ENCODE measurements at regions not wholly inside any gene's neighbourhood (a gene's known extent, or its start where the extent isn't known, plus 50 kb on each side); places are given as distances from the start of the nearest gene placed in this dataset.
"Not testable (repeated sequence)": the region's sequence is repeated elsewhere in the genome, so short reads cannot be mapped to it uniquely, and the experiment has no call there.

DNA sequence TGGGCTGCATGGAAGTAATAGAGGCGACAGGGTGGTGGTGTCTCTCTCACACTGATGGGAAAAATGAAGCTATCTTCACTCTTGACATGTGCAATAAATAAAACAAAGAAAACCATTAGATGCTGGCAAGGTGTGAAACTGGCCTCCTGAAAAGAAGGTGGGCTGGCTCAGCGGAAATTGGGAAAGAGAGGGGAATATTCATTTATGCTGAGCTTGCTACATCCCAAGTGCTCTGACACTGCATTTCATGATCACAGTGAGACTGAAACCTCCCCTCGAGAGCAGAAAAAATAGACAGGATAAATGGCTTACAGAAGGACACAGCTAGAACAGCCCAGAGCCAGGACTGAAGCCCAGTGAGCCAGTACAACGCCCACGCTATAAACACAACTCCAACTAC, 112.1 kb upstream of the SMLR1 start:
- DNase-seq (ENCODE audit: low read depth): no peak

- no peak for DNase-seq (ENCODE audit: low read depth)
These were observed 110.7 kb upstream of the SMLR1 start for GRCh38 chr6:130716466-130716865.

- DNase-seq (ENCODE audit: low read depth): no peak
These were observed 109.5 kb upstream of the SMLR1 start for GRCh38 chr6:130717657-130718056.

DNA sequence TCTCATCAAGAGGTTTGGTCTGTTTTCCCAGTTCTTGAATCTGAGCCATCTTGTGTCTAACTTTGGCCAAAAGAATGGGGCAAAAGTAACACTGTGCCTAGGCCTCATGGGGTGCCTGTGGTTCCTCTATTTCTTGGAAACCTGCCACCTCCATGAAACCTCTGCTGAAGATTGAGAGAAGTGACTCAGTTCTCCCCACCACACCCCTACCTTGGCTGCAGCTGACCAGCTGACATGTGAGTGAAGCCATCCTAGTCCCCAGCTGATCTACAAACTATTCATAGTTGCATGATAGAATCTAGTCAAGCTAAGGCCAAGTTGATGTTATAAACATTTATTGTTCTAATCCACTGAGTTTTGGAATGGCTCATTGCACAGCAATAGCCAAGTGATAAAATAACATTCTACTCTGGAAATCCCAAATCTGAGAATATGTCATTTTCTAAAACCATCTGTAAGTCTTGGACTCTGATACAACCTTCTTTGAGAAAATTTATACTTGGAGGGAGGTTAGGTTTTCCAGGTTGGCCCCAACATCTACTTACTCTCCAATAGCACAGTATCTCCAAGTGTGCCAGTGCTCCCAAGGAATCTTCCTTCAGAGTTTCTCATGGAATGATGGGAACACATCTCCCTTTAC, 107.0 kb upstream of the SMLR1 start:
- DNase-seq (ENCODE audit: low read depth): no peak

GRCh38 chr6:130724089-130724488, 103.1 kb upstream of the SMLR1 start:
- DNase-seq (ENCODE audit: low read depth): no peak

DNA sequence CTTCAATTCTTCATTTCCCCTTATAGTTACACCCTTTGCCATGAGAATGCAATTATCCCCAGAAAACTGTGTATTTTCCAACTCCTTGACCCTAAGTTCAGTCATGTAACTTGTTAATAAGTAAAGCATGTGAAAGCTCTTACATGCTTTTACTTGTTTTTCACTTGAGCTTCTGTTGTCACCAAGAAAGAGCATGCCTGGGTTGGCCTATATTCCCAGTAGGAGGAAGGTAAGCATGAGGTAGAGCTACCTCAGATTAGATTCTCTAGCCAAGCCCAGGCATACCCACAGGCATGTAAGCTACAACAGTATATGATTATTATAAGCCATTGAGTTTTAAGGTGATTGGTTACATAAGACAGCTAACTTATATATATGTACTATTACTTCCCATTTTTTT, 101.7 kb upstream of the SMLR1 start:
- DNase-seq (ENCODE audit: low read depth): no peak

- DNase-seq (ENCODE audit: low read depth): not testable (repeated sequence)
These were observed 99.1 kb upstream of the SMLR1 start for GRCh38 chr6:130728064-130728463.

DNA sequence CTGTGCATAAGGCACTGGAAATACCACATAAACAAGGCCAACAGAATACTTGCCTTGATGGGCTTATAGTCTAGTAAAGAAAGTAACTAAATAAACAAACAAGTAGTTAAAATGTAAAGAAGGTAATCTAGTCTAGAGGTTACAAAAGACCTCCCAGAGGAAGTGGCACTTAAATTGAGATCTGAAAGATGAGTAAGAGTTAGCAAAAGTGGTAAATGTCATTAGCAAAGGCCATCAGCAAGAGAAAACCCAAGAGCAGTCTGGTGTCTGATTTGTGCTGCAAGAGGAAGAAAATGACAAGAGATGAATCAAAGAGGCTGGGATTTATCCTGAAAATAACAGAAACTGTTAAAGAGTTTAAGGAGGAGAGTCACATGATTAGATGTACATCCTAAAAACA, 96.6 kb upstream of the SMLR1 start:
- no peak for DNase-seq (ENCODE audit: low read depth)

DNA sequence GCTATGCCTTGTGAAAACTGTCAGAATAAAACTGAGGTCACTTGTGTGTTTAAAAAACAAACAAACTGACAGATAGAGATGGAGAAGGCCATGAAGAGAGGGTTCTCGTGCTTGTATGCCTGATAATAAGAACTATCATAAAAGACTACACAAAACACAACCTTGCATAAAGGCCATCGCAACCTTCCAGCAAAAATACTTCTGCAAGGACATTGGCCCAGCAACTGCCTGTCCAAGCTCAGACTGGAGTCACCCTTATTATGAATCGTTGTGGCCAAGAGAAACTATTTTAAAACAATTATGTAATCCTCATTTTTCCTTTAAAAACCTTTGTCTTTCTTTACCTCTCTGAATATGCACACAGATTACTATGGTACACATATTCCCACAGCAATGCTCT, 93.0 kb upstream of the SMLR1 start:
- DNase-seq (ENCODE audit: low read depth): no peak

DNA sequence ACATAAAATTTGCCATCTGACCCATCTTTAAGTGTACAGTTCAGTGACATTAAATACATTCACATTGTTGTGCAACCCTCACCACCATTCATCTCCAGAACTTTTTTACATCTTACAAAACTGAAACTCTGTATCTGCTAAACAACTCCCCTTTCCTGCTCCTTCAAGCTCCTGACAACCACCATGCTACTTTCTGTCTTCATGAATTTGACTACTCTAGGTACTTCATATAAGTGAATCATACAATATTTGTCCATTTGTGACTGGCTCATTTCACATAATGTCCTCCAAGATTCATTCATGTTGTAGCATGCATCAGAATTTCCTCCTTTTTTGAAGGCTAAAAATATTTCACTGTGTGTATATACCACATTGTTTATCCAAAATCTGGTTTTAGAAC, 86.9 kb upstream of the SMLR1 start:
- DNase-seq (ENCODE audit: low read depth): no peak

GRCh38 chr6:130742131-130742681, 85.0 kb upstream of the SMLR1 start:
- no peak for DNase-seq (ENCODE audit: low read depth)

DNA sequence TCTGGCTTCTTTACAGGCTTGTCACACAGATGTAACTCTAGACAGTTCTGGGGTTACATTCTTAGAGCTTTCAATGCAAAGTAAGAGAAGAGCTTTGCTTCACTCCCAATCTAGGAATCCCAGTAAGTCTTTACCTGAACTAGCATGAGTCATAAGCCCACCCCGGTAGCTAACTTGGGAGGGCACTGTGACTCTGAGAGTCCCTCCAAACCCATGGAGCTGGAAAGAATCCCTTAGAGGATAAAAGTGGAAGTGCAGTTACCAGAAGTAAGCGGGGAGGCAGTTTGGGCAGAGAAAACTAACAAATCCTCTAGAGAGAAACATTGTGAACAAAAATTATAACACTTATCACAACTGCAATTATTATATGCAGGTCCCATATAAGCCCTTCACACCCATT, 84.0 kb upstream of the SMLR1 start:
- DNase-seq (ENCODE audit: low read depth): no peak

DNA sequence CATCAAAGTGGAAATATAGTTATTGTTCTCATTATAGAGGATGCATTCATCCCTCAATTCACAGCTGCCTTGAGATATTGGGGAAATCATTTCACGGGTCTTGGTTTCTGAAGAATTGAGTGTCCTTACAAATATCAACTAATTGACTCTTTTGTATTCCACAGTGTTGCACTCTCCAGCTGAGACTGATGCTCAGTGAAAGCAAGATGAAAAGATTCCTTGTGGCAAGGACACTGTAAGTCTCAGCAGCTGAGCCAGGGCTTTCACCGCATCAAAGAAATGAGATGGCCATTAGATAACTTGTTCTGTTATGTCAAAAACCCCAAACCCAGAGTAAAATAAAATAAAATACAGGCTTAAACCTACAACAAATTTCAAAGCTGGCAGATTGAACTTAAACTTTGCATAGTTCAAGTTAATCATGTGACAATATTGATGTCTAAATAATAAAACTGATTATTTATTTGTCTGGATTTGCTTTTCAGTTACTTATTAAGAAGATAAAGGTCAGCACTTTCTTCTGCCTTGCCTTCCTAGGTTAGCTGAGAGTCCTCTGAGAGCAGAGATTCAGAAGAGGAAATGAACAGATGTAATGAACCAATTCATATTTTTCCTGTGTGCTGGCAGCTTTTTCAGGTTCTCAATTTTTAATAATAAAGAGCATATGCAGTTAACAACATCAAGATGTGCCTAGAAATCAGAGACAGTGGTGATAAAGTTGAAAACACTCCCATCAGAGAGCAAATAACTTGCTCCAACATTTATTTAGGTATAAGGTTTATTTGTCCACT, 82.4 kb upstream of the SMLR1 start:
- DNase-seq (ENCODE audit: low read depth): no peak

- DNase-seq (ENCODE audit: low read depth): no peak
These were observed 79.2 kb upstream of the SMLR1 start for GRCh38 chr6:130748041-130748440.

DNA sequence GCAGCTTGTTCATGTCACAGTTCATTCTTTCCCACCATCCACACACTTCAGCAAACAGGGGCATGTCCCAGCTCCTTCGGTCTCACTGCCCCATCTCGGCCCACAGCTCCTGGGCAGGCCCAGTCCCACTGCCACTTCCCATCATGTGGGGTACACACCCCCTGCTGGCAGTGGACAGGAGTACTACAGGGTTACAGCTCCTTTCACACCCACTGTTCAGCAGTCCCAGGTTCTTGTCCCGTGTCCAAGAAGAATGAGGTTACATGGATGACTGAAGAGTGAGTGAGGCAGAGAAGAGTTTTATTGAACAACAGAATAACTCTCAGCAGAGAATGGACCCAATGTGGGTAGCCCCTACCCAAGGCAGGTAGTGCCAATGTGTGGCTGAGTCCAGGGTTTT, 77.8 kb upstream of the SMLR1 start:
- no peak for DNase-seq (ENCODE audit: low read depth)

DNA sequence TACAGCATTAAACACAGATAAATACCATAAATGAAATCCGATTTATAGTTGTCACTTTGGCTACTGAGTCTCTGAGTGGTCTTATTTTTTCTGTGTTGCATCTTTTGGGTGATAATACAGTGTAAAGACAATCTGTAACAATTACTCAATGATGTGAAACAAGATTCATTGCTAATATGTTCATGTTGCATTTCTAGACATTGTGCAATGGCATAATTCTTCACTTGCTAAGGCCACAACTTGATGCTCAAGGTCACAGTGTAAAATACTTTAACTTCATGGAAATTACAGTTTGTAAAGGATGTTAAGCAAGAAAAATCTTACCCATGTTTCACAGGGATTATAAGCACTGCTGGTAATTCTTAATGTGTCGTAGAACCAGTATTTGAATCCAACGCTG, 74.9 kb upstream of the SMLR1 start:
- DNase-seq (ENCODE audit: low read depth): no peak

DNA sequence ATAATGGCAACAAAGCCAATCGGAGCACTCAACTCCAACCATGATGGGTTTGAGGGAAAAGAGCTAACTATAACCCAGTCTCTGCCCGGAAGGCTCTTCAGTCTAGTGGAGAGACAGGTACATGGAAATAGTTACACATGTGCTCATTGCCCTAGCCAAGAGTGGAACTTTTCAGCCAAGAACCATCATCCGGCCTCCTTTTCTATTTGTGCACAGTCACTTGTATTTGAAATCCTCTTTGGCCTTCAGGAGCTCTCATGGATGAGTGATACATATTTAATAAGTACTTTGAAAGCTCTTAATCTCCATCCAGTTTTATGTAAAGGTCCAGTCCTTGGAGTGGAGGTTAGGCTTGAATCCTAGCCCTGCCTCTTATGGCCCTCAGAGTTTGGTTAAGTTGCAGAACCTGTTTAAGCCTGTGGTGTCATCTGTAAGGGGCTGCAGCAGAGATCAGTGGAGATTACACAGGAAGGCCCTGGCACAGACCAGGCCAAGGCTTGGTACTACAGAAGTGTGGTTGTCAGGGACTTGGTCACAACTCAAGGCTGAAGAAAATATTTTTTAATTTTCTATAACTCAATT, 72.3 kb upstream of the SMLR1 start:
- no peak for DNase-seq (ENCODE audit: low read depth)

DNA sequence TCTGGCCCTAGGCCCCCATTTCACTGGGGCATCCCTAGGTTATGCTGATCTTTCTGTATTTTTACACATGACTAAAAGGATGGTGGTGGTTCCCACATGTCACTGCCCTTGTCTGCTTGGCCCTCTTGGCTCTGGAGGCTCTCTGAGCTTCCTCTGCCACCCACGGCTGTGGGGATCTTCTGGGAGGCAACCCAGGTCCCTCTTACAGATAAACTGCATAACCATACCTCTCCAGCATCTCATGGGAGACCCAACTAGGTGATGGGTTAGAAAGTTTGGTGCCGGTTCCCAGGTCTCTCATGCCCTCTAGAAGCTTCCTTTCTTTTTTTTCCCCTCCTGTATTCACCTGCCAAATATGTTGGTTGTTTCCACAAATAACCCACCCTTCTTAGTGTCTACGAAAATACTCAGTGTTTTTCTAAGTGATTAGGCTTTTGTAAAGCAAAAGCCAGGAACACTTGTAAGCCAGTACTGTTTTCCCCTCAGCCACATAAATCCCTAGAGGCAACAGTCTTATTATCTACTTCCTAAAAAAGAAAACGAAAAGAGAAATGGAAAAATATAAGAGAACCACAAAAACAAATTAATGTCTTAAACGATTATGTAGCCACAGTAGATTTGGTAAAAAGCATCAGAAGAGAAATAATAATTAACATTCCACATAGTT, 71.7 kb upstream of the SMLR1 start:
- DNase-seq (ENCODE audit: low read depth): no peak

DNA sequence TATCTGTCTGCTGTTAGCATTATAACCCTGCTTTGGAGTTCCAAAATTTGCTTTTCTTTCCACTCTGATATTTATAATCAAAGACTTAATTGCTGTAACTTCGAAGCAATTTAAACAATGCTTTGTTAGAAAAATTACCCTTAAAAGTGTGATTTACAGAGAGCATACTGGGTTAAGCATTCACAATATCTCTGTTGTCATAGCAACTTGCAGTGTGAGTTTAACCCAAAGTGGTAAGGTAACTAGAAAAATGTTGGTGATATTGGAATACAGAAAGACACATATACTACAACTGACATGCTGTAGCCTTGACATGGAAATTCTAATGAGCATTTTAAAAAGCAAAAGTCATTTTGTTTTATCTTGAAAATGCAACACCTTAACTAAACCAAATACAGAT, 70.4 kb upstream of the SMLR1 start:
- DNase-seq (ENCODE audit: low read depth): no peak

- DNase-seq (ENCODE audit: low read depth): no peak
These were observed 68.4 kb upstream of the SMLR1 start for GRCh38 chr6:130758813-130759212.

DNA sequence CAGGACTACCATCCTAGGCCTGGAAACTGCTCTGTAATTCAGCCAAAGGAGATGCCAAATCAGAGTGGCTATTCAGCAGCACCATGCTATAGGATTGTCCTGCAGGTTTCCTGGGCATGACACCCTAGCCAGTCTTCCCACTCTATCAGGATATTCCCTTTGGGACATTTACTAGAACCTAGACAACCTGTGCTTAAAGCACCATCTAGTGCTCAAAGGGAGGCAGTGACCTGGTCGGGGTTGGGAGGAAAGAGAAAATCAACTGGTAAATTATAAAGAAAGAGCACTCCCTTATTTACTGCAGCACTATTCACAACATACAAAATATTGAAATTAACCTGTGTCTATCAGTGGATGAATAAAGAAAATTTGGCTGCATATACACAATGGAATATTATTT, 67.2 kb upstream of the SMLR1 start:
- no peak for DNase-seq (ENCODE audit: low read depth)

GRCh38 chr6:130761286-130761685, 65.9 kb upstream of the SMLR1 start:
- DNase-seq (ENCODE audit: low read depth): no peak
